ENCODE measurements at regions not wholly inside any gene's neighbourhood (a gene's known extent, or its start where the extent isn't known, plus 50 kb on each side); places are given as distances from the start of the nearest gene placed in this dataset.

DNA sequence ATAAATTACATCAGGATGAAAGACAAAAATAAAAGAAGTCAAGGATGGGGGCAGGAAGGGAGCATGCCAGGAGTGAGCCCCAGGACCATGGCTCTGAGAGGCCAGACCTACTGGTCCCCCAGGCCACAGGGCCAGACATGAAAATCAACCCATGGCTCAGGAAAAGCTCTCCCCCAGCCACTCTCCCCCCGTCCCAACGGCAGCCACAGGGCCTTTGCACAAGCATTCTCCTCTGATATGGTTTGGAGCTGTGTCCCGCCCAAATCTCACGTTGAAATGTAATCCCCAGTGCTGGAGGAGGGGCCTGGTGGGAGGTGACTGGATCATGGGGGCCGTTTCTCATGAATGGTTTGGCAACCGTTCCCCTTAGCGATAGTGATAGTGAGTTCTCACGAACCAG, 80.8 kb upstream of the ANO1 start:
- Mint-ChIP-seq H3K4me3 (no peak overlapping the region), H3K9me3 (no peaks in the 10 kb centered on the region), H3K27ac (no peak overlapping the region), H3K4me1 (ENCODE audit: low read depth in 2 of 2) (no peaks in the 10 kb centered on the region), H3K27me3 (peaks cover 8 to 9% of the 10 kb centered on the region in 2 donors), H3K36me3 (no peaks in the 10 kb centered on the region)
- no peak for ATAC-seq
- no peak for DNase-seq (ENCODE audit: low spot score)

DNA sequence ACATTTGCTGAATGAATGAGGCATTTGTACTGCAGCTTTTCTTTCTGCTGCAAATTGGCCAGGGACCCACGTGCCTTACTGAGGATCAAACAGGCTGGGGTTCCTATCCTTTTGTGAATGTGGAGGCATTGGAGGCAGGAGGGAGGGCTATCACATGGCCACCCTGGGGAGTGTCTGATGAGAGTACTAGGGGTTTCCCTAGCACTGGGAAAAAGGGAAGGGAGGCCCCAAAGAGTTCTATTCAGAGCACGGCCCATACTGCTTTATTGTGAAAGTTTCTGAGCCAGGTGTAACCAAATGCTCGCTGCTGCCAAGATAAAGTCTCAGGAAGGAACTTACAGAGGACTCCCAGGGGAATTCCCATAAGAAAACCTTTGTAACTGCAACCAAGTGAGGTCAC, 78.4 kb upstream of the ANO1 start:
- Mint-ChIP-seq H3K27me3 (peaks cover 8 to 9% of the 10 kb centered on the region in 2 donors), H3K4me3 (no peak overlapping the region), H3K27ac (no peak overlapping the region), H3K9me3 (no peaks in the 10 kb centered on the region), H3K4me1 (ENCODE audit: low read depth in 2 of 2) (no peaks in the 10 kb centered on the region), H3K36me3 (no peaks in the 10 kb centered on the region)
- DNase-seq (ENCODE audit: low spot score) (no peak), ATAC-seq (no peak)

DNA sequence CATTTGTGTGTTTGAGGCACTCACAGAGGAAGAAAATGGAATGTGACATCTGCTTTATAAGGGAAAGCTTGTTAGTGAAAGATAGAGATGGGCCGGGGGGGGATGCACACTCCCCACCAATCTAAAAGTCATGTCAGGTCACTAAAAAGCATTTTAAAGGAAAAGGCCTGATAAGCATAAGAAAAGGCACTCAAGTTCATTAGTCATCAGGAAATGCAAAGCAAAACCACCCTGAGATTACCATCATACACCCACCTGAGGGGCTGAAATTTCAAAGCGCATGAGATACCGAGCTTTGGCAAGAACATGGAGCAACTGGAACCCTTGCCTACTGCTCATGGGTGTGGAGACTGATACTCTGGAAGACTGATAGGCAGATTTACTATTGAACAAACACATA, 77.9 kb upstream of the ANO1 start:
- H3K9me3 Mint-ChIP-seq: no peaks in the 10 kb centered on the region
- peaks cover 8 to 9% of the 10 kb centered on the region in 2 donors for H3K27me3 Mint-ChIP-seq
- no peak for ATAC-seq
- no peaks in the 10 kb centered on the region for H3K36me3 Mint-ChIP-seq
- H3K4me3 Mint-ChIP-seq: no peak overlapping the region
- DNase-seq (ENCODE audit: low spot score): no peak
- no peak overlapping the region for H3K27ac Mint-ChIP-seq
- no peaks in the 10 kb centered on the region for H3K4me1 Mint-ChIP-seq (ENCODE audit: low read depth in 2 of 2)

DNA sequence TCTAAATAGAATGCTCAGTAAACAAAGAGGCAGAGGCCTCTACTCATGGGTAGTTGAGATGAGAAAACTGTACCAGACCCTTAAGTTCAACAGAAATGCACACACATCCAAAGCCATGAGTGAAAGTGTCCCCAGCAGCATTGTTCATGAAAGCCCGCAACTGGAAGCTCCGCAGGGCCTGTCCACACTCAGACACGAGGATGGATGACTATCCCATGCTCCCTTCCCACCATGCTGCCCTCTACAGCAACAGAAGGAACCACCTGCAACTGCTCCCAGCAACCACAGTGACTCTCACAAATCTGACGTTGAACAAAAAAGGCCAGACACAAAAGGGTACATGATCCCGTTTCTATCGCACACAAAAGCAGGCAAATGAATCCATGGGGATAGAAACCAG, 76.9 kb upstream of the ANO1 start:
- no peak overlapping the region for H3K27ac Mint-ChIP-seq
- H3K4me1 Mint-ChIP-seq (ENCODE audit: low read depth in 2 of 2): no peaks in the 10 kb centered on the region
- ATAC-seq (no peak), DNase-seq (ENCODE audit: low spot score) (no peak)
- no peak overlapping the region for H3K4me3 Mint-ChIP-seq
- H3K36me3 Mint-ChIP-seq: no peaks in the 10 kb centered on the region
- H3K27me3 Mint-ChIP-seq: peaks cover 8 to 9% of the 10 kb centered on the region in 2 donors
- no peaks in the 10 kb centered on the region for H3K9me3 Mint-ChIP-seq

DNA sequence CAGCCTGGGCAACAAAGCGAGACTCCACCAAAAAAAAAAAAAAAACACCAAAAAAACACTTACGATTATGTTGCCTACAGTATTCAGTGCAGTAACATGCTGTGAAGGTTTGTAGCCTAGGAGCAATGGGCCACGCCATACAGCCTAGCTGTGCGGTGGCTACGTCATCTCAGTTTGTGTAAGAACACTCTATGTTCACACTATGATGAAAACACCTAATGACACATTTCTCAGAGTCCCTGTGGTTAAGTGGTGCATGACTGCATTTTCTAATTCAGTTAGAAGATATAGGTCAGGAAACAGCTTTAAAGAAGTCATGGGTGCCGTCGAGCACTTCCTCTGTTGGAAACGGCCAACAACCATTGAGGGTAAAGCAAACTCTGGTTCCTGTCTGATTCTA, 75.7 kb upstream of the ANO1 start:
- DNase-seq (ENCODE audit: low spot score): no peak

DNA sequence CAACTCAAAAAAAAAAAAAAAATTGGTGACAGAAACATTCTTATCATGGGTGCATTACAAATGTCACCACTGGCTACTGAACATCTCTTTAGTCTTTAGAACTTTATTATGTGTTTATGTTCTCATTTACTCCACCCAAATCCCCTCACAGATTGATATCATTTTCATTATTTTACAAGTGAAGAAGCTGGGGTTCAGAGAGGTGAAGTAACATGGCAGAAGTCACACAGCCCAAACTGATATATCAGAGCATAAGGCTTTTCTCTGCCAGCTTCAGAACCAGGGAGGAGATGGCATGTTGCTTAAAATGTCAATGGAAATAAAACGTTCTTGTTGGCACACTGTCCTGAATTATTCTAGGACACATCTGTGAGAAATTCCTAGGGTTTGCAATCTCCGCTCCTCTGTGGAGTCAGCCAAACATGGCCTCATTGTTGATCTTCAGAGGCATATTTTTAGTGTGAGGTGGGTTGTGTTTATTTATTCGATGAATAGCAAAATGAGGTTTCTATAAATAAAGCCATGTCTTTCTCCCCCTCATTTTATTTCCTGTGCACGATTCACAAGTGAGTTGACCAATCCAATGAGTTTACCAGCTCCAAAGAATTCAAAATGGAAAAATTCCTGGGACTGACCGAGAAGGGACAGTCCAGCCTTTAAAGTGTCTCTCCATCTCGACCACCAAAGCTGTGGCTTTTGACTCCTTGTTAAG, 72.9 kb upstream of the ANO1 start:
- DNase-seq (ENCODE audit: low spot score) (no peak), ATAC-seq (no peak)
- H3K4me1 Mint-ChIP-seq (ENCODE audit: low read depth in 2 of 2): no peaks in the 10 kb centered on the region
- H3K36me3 Mint-ChIP-seq: no peaks in the 10 kb centered on the region
- H3K27ac Mint-ChIP-seq: no peak overlapping the region
- peaks cover 0 to 3% of the 10 kb centered on the region in 2 donors for H3K27me3 Mint-ChIP-seq
- H3K4me3 Mint-ChIP-seq: no peak overlapping the region
- H3K9me3 Mint-ChIP-seq: no peaks in the 10 kb centered on the region

More for the DNA sequence above, 75.7 kb upstream of the ANO1 start:
- H3K27ac Mint-ChIP-seq: peak overlapping the region in 1 of 2 donors; percentile 25
- no peak overlapping the region for H3K4me3 Mint-ChIP-seq
- H3K4me1 Mint-ChIP-seq (ENCODE audit: low read depth in 2 of 2): no peaks in the 10 kb centered on the region
- H3K27me3 Mint-ChIP-seq: peaks cover 8 to 9% of the 10 kb centered on the region in 2 donors
- H3K36me3 Mint-ChIP-seq: no peaks in the 10 kb centered on the region
- ATAC-seq: peak; percentile 76 to 93
- no peaks in the 10 kb centered on the region for H3K9me3 Mint-ChIP-seq

DNA sequence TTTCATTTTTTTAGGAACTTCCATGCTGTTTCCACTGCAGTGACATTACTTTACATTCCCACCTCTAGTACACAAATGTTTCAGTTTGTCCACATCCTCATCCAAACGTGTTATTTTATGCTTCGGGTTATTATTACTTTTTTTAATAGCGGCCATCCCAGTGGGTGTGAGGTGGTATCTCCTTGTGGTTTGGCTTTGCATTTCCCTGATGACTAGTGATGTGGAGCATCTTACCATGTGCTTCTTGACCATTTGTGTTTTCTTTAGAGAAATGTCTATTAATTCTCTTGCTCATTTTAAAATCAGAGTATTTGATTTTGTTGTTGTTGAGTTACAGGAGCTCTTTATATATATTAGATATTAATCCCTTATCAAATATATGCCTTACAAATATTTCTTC, 70.3 kb upstream of the ANO1 start:
- H3K4me1 Mint-ChIP-seq (ENCODE audit: low read depth in 2 of 2): no peaks in the 10 kb centered on the region
- DNase-seq (ENCODE audit: low spot score): no peak
- no peak for ATAC-seq
- H3K27ac Mint-ChIP-seq: no peak overlapping the region
- no peaks in the 10 kb centered on the region for H3K36me3 Mint-ChIP-seq
- no peaks in the 10 kb centered on the region for H3K9me3 Mint-ChIP-seq
- H3K27me3 Mint-ChIP-seq: no peaks in the 10 kb centered on the region
- H3K4me3 Mint-ChIP-seq: no peak overlapping the region

DNA sequence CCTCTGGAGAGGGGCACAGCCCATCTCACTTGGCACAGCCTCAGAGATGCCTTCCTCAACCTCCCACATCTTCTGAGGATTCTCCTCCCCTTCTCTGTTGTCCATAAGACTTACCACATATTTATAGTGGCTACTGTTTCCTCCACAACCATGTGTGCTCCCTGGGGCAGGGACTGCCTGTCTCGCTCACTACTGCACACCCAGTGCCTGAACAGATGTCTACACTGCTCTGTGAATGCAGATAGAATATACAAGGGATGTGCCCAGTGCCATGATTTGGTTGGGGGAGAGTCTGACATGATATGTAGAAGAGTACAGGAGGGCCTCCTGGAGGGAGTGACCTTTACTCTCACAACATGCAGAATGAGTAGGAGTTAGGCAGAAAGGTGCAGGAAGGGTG, 67.3 kb upstream of the ANO1 start:
- Mint-ChIP-seq H3K27ac (no peak overlapping the region), H3K27me3 (no peaks in the 10 kb centered on the region), H3K36me3 (no peaks in the 10 kb centered on the region), H3K4me1 (ENCODE audit: low read depth in 2 of 2) (no peaks in the 10 kb centered on the region), H3K9me3 (no peaks in the 10 kb centered on the region), H3K4me3 (no peak overlapping the region)
- ATAC-seq (peak; percentile 24 to 41), DNase-seq (ENCODE audit: low spot score) (no peak)

DNA sequence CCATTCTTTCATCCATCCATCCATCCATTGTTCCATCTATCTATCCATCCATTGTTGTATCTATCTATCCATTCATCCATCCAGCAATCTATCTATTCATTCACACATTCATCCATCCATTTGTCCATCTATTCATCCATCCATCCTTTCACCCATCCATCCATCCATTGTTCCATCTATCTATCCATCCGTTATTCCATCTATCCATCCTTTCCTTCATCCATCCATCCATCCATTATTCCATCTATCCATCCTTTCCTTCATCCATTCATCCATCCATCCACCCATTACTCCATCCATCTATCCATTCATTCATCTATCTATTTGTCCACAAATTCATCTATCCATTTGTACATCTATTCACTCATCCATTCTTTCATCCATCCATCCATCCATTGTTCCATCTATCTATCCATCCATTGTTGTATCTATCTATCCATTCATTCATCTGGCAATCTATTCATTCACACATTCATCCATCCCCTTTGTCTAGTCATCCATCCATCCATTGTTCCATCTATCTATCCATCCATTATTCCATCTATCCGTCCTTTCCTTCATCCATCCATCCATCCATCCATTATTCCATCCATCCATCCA, 65.9 kb upstream of the ANO1 start:
- no peak for ATAC-seq
- no peak for DNase-seq (ENCODE audit: low spot score)
- no peak overlapping the region for H3K27ac Mint-ChIP-seq
- no peak overlapping the region for H3K4me3 Mint-ChIP-seq
- no peaks in the 10 kb centered on the region for H3K4me1 Mint-ChIP-seq (ENCODE audit: low read depth in 2 of 2)
- no peaks in the 10 kb centered on the region for H3K9me3 Mint-ChIP-seq
- no peaks in the 10 kb centered on the region for H3K36me3 Mint-ChIP-seq
- no peaks in the 10 kb centered on the region for H3K27me3 Mint-ChIP-seq

DNA sequence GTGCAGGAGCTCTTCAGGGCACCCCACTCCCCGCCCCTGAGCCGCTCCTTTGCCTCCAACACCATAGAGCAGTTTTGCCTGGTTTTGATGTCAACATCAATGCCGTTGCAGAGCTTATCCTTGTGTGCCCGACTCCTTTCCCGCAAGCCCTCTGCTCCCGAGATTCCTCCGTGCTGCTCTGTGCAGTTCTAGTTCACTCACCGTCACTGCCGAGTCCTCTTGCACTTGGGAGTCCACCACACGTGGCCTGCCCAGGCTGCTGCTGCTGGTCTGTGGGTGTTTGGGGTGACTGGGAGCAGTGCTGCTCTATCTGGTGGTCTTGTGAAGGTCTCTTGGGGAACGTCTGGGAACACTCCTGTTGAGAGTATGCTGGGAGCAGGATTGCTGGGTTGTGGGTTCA, 63.8 kb upstream of the ANO1 start:
- Mint-ChIP-seq H3K4me3 (no peak overlapping the region), H3K4me1 (ENCODE audit: low read depth in 2 of 2) (no peaks in the 10 kb centered on the region), H3K9me3 (no peaks in the 10 kb centered on the region), H3K27me3 (no peaks in the 10 kb centered on the region), H3K36me3 (no peaks in the 10 kb centered on the region), H3K27ac (no peak overlapping the region)
- ATAC-seq: no peak
- DNase-seq (ENCODE audit: low spot score): no peak

DNA sequence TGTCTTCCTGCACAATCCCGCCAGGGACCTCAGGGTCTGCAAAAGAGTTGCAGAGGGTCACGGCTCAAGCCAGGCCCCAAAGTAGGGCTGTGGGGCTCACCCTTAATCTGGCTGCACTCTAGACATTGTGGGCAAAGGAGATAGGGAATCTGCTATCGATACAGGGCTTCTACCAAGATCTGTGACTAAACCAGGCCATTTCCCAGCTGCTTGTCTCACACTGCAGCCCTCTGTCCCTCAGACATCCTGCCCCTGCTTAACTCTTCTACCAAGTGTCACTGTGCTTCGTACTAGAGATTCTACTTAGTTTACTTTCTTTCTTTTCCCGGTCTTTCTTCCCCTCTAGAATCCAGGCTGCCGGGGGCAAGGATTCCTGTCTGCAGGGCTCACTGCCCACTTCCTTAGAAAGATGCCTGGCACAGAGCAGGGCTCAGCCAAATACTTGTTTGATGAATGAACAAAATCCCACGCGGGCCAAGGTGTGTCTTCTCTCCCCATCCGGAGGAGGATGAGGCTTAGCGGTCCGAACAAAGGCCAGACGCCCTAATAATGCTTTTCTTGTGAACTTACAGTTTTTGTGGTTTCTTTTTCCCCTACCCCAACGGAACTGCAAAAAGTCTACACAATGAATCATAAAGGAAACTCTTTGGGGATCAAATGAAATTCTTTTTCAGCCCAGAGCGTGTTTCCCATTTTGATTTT, 61.3 kb upstream of the ANO1 start:
- Mint-ChIP-seq H3K9me3 (no peaks in the 10 kb centered on the region), H3K4me3 (no peak overlapping the region), H3K27me3 (no peaks in the 10 kb centered on the region), H3K36me3 (no peaks in the 10 kb centered on the region), H3K27ac (no peak overlapping the region), H3K4me1 (ENCODE audit: low read depth in 2 of 2) (no peaks in the 10 kb centered on the region)
- no peak for DNase-seq (ENCODE audit: low spot score)
- no peak for ATAC-seq

DNA sequence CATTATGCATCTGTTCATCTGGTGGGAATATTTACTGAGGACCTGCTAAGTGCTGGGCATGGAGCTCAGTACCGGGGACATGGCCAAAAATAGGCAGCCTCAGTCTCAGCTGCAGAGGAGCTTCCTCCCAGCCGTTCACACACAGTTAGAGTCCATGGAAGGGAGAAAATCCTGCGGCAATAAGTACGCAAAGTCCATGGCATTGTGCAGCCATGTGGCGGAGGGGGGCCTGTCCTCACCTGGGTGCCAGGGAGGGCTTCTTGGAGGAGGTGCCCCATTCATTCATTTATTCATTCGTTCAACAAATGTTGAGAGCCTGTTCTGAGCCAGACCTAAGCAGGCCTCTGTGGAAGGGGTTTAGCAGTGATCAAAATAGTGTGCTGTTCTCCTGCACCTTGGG, 59.3 kb upstream of the ANO1 start:
- H3K4me3 Mint-ChIP-seq: no peak overlapping the region
- no peaks in the 10 kb centered on the region for H3K9me3 Mint-ChIP-seq
- ATAC-seq (no peak), DNase-seq (ENCODE audit: low spot score) (no peak)
- H3K27ac Mint-ChIP-seq: no peak overlapping the region
- peaks cover 3 to 8% of the 10 kb centered on the region in 2 donors for H3K27me3 Mint-ChIP-seq
- no peaks in the 10 kb centered on the region for H3K4me1 Mint-ChIP-seq (ENCODE audit: low read depth in 2 of 2)
- H3K36me3 Mint-ChIP-seq: no peaks in the 10 kb centered on the region

DNA sequence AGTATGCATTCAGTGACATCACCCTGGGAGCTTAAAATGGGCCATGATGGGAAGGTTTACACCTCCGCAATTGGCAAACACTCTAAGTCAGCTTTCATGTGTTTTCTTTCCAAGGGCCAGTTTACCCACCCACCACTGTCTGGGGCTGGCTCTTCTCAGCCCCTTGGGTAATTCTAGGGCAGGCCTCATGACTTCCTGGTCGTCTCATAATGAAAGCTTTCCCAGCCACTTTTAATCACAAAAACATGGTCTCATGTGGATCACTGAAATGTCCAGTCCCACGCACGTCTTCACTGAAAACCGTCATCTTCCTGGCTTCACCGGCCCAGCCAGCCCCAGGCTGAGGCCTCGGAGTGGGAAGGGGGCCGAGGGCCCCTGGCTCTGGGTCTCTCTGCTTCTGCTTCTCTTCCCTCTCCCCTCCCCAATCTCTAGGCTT, 58.5 kb upstream of the ANO1 start:
- no peaks in the 10 kb centered on the region for H3K4me1 Mint-ChIP-seq (ENCODE audit: low read depth in 2 of 2)
- H3K36me3 Mint-ChIP-seq: no peaks in the 10 kb centered on the region
- no peak overlapping the region for H3K4me3 Mint-ChIP-seq
- no peaks in the 10 kb centered on the region for H3K9me3 Mint-ChIP-seq
- H3K27me3 Mint-ChIP-seq: peaks cover 3 to 8% of the 10 kb centered on the region in 2 donors
- DNase-seq (ENCODE audit: low spot score) (no peak), ATAC-seq (no peak)
- no peak overlapping the region for H3K27ac Mint-ChIP-seq
